OCI-LY1 (cell line): ENCODE measurements at regions not wholly inside any gene's neighbourhood (a gene's known extent, or its start where the extent isn't known, plus 50 kb on each side); places are given as distances from the start of the nearest gene placed in this dataset.

Experiments used
- H2AFZ ChIP-seq: fragments of 200-600 bp; sonication (generic), shearing (Covaris generic); 2 replicates; pipeline ENCODE4 v1.6.0; 2014; ENCODE audit warnings: antibody characterized with exemption, mild to moderate bottlenecking, low read length
- H3F3A ChIP-seq: fragments of 200-600 bp; sonication (generic), shearing (Covaris generic); 2 replicates; pipeline ENCODE4 v1.6.0; 2014; ENCODE audit warnings: mild to moderate bottlenecking, antibody characterized with exemption, low read length, moderate library complexity; ENCODE audit not compliant: insufficient read depth
- H3K27ac ChIP-seq: fragments of 200-600 bp; sonication (generic); 2 replicates; pipeline ENCODE4 v1.5.1; 2014; ENCODE audit warnings: low read length, mixed run types, mild to moderate bottlenecking, low read depth; ENCODE audit not compliant: poor library complexity, severe bottlenecking
- H3K27me3 ChIP-seq: fragments of 200-600 bp; sonication (generic); 2 replicates; pipeline ENCODE4 v1.6.0; 2014; ENCODE audit warnings: antibody characterized with exemption, mild to moderate bottlenecking, low read length, moderate library complexity; ENCODE audit not compliant: insufficient read depth
- H3K36me3 ChIP-seq: fragments of 200-600 bp; sonication (generic); 2 replicates; pipeline ENCODE4 v1.6.1; 2014; ENCODE audit warnings: mild to moderate bottlenecking, antibody characterized with exemption, low read length, moderate library complexity, mixed read lengths; ENCODE audit not compliant: insufficient read depth
- H3K4me1 ChIP-seq: fragments of 200-600 bp; sonication (generic); 2 replicates; pipeline ENCODE4 v1.5.1; 2014; ENCODE audit warnings: mild to moderate bottlenecking, low read length, moderate library complexity; ENCODE audit not compliant: insufficient read depth, severe bottlenecking
- H3K4me2 ChIP-seq: fragments of 200-600 bp; sonication (generic), shearing (Covaris generic); 2 replicates; pipeline ENCODE4 v1.6.1; 2014; ENCODE audit warnings: low read length
- H3K4me3 ChIP-seq: fragments of 200-600 bp; sonication (generic); 2 replicates; pipeline ENCODE4 v1.5.1; 2014; ENCODE audit warnings: low read length, low read depth, mild to moderate bottlenecking, mixed read lengths; ENCODE audit not compliant: poor library complexity, severe bottlenecking
- H3K79me2 ChIP-seq: fragments of 200-600 bp; shearing (Covaris generic); 2 replicates; pipeline ENCODE4 v1.6.1; 2016; ENCODE audit warnings: mixed run types, low read length, mixed read lengths; ENCODE audit not compliant: insufficient read depth
- H3K9ac ChIP-seq: fragments of 200-600 bp; sonication (generic), shearing (Covaris generic); 2 replicates; pipeline ENCODE4 v1.6.1; 2014; ENCODE audit warnings: mild to moderate bottlenecking, low read length, mixed read lengths
- H3K9me2 ChIP-seq: fragments of 200-600 bp; sonication (generic), shearing (Covaris generic); 2 replicates; pipeline ENCODE4 v1.6.1; 2014; ENCODE audit warnings: low read depth, mild to moderate bottlenecking, low read length, mixed read lengths
- H3K9me3 ChIP-seq: fragments of 200-600 bp; shearing (Covaris generic); 2 replicates; pipeline ENCODE4 v1.6.1; 2014; ENCODE audit warnings: low read length, mixed read lengths
- H4K20me1 ChIP-seq: fragments of 200-600 bp; sonication (generic), shearing (Covaris generic); 2 replicates; pipeline ENCODE4 v1.6.0; 2016; ENCODE audit warnings: mild to moderate bottlenecking, low read length; ENCODE audit not compliant: insufficient read depth
- CTCF ChIP-seq: fragments of 200-600 bp; sonication (generic), shearing (Covaris generic); IDR thresholded peaks from 2 replicates; pipeline ENCODE4 v1.5.1; 2017; ENCODE audit warnings: mild to moderate bottlenecking, antibody characterized with exemption, low read length, moderate library complexity, mixed read lengths
- EZH2 ChIP-seq: fragments of 200-600 bp; sonication (generic), shearing (Covaris generic); IDR thresholded peaks from 2 replicates; pipeline ENCODE4 v1.8.0; 2017; ENCODE audit warnings: borderline replicate concordance, mixed run types, mild to moderate bottlenecking, antibody characterized with exemption, low read length, moderate library complexity, mixed read lengths

GRCh38 chr13:54004026-54004699, 975.5 kb downstream of the OLFM4 start:
- H3K9me3 ChIP-seq, result no peaks in the 10 kb centered on the region
- TF ChIP-seq CTCF (no peak), EZH2 (no peak)
- no peak overlapping the region for H3K4me2 ChIP-seq

GRCh38 chr13:54016542-54016941, 987.9 kb downstream of the OLFM4 start:
- Histone ChIP-seq H3K9ac (no peak overlapping the region), H3K36me3 (no peaks in the 10 kb centered on the region), H3K4me3 (no peak overlapping the region), H4K20me1 (no peaks in the 10 kb centered on the region), H3K27ac (no peak overlapping the region), H3K9me3 (no peaks in the 10 kb centered on the region), H3F3A (no peaks in the 10 kb centered on the region), H3K9me2 (no peaks in the 10 kb centered on the region), H3K4me2 (no peak overlapping the region), H3K79me2 (no peaks in the 10 kb centered on the region), H3K27me3 (no peaks in the 10 kb centered on the region), H3K4me1 (no peaks in the 10 kb centered on the region), H2AFZ (no peak overlapping the region)
- TF ChIP-seq CTCF (no peak), EZH2 (no peak)

More at GRCh38 chr13:54004026-54004699, 975.5 kb downstream of the OLFM4 start:
- Histone ChIP-seq H3K4me1 (no peaks in the 10 kb centered on the region), H3F3A (no peaks in the 10 kb centered on the region), H3K79me2 (no peaks in the 10 kb centered on the region), H3K27me3 (no peaks in the 10 kb centered on the region), H3K9me2 (no peaks in the 10 kb centered on the region), H3K4me3 (no peak overlapping the region), H3K27ac (no peak overlapping the region), H3K36me3 (no peaks in the 10 kb centered on the region), H3K9ac (no peak overlapping the region), H2AFZ (no peak overlapping the region), H4K20me1 (no peaks in the 10 kb centered on the region)

- Histone ChIP-seq H3K9ac (no peak overlapping the region), H3K36me3 (no peaks in the 10 kb centered on the region), H3K27me3 (no peaks in the 10 kb centered on the region), H3K4me3 (no peak overlapping the region), H3K79me2 (no peaks in the 10 kb centered on the region), H3K9me2 (no peaks in the 10 kb centered on the region), H3K4me2 (no peak overlapping the region), H3K9me3 (no peaks in the 10 kb centered on the region), H4K20me1 (no peaks in the 10 kb centered on the region), H3F3A (no peaks in the 10 kb centered on the region), H2AFZ (no peak overlapping the region), H3K27ac (no peak overlapping the region), H3K4me1 (no peaks in the 10 kb centered on the region)
- TF ChIP-seq EZH2 (no peak), CTCF (no peak)
These were observed 989.9 kb downstream of the OLFM4 start for GRCh38 chr13:54018485-54018884.
